ENCODE measurements at regions not wholly inside any gene's neighbourhood (a gene's known extent, or its start where the extent isn't known, plus 50 kb on each side); places are given as distances from the start of the nearest gene placed in this dataset.

DNA sequence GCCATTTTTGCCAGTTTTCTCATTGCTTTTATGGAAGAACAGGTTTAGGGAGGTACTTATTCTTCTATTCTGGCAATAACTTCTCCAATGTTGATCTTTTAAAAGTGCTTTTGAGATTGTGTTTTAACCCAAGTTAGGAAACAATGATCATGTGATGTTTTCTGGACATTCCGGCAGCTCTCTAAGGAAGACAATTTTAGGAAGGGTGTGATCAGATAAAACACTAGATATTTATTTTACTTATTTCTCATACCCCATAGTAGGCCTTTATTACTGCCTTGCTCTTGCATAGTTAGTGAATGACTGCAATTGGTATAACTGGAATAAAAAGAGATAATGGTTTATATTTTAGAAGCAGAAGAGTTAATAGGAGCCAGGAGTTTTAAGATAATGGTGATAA is 68.4 kb upstream of the SPATA13 start:
- TF ChIP-seq, protein P1, sequence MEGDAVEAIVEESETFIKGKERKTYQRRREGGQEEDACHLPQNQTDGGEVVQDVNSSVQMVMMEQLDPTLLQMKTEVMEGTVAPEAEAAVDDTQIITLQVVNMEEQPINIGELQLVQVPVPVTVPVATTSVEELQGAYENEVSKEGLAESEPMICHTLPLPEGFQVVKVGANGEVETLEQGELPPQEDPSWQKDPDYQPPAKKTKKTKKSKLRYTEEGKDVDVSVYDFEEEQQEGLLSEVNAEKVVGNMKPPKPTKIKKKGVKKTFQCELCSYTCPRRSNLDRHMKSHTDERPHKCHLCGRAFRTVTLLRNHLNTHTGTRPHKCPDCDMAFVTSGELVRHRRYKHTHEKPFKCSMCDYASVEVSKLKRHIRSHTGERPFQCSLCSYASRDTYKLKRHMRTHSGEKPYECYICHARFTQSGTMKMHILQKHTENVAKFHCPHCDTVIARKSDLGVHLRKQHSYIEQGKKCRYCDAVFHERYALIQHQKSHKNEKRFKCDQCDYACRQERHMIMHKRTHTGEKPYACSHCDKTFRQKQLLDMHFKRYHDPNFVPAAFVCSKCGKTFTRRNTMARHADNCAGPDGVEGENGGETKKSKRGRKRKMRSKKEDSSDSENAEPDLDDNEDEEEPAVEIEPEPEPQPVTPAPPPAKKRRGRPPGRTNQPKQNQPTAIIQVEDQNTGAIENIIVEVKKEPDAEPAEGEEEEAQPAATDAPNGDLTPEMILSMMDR (conservative IDR thresholded peaks at IDR 0.05; ENCODE audit: low read length), result no peak
- no peak for TF ChIP-seq EZH2phosphoT487 (IDR thresholded peaks at IDR 0.05; ENCODE audit: borderline replicate concordance)

All from Loucy (cell line).